22Rv1 (cell line): ENCODE measurements at regions not wholly inside any gene's neighbourhood (a gene's known extent, or its start where the extent isn't known, plus 50 kb on each side); places are given as distances from the start of the nearest gene placed in this dataset.

ENCODE experiments used
- ZFX ChIP-seq: fragments of 450-650 bp; IDR thresholded peaks from 2 replicates; pipeline ENCODE4 v1.6.1; 2017; ENCODE audit warnings: antibody characterized with exemption, borderline replicate concordance
- TF ChIP-seq, protein P1 (sequence below): fragments of 450-650 bp; IDR thresholded peaks from 2 replicates; pipeline ENCODE4 v1.5.1; 2017; ENCODE audit warnings: mild to moderate bottlenecking

DNA sequence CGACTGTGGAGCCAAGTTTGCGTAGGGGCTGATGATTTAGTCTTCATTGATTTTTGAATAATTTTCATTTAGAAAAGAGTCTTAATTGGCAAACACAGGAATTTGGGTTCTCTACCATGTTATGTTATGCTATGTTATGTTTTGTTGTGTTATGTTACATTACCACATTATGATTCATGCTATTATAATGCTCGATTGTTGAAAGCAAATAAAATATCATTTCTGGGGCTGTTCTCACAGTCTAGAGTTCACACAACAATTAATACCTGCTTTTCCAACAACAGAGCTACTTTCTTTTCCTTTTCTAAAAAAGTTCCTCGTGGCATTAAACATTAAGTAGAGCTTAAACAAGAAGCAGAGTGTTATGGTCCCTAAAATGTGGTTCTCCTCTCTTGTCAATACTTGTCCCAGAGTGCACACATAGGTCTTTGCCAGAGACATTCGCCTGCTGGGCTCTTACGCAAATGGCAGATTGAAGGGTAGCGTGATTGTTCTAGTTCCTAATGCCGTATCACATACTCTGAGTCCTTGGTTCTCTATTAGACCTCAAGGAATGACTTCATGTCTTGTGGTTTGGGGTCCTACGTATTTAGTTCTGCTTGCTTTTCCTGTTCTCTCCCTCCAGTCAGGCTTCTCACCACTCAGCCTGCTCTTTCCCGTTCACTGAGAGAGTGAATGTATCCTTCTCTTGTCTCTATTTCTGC is 370.3 kb downstream of the CD109 start:
- TF ChIP-seq, protein P1, sequence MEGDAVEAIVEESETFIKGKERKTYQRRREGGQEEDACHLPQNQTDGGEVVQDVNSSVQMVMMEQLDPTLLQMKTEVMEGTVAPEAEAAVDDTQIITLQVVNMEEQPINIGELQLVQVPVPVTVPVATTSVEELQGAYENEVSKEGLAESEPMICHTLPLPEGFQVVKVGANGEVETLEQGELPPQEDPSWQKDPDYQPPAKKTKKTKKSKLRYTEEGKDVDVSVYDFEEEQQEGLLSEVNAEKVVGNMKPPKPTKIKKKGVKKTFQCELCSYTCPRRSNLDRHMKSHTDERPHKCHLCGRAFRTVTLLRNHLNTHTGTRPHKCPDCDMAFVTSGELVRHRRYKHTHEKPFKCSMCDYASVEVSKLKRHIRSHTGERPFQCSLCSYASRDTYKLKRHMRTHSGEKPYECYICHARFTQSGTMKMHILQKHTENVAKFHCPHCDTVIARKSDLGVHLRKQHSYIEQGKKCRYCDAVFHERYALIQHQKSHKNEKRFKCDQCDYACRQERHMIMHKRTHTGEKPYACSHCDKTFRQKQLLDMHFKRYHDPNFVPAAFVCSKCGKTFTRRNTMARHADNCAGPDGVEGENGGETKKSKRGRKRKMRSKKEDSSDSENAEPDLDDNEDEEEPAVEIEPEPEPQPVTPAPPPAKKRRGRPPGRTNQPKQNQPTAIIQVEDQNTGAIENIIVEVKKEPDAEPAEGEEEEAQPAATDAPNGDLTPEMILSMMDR: no peak
- no peak for TF ChIP-seq ZFX
